ENCODE measurements at regions not wholly inside any gene's neighbourhood (a gene's known extent, or its start where the extent isn't known, plus 50 kb on each side); places are given as distances from the start of the nearest gene placed in this dataset.

GRCh38 chr1:209277662-209278061, 305.9 kb upstream of the CAMK1G start:
- Histone ChIP-seq H3F3A (ENCODE audit: low read depth) (no peaks in the 10 kb centered on the region), H3K4me3 (ENCODE audit: low read length, poor library complexity, severe bottlenecking) (no peak overlapping the region), H2AFZ (ENCODE audit: low read length) (no peak overlapping the region), H3K27me3 (ENCODE audit: insufficient read depth, low read length, poor library complexity, severe bottlenecking) (no peaks in the 10 kb centered on the region), H3K9me3 (ENCODE audit: insufficient read depth, low read depth, low read length) (0 out of 2 replicates have a peak, but pooled peaks cover 2% of the 10 kb centered on the region), H3K79me2 (ENCODE audit: insufficient read depth, low read length) (no peaks in the 10 kb centered on the region), H3K9ac (ENCODE audit: low read depth, low read length, poor library complexity, severe bottlenecking) (no peak overlapping the region), H3K36me3 (ENCODE audit: insufficient read depth, low read length) (no peaks in the 10 kb centered on the region), H3K4me1 (ENCODE audit: insufficient read depth, low read length, poor library complexity, severe bottlenecking) (no peaks in the 10 kb centered on the region), H3K4me2 (ENCODE audit: low read depth, low read length, poor library complexity, severe bottlenecking) (no peak overlapping the region), H4K20me1 (ENCODE audit: insufficient read depth, low read length, poor library complexity, severe bottlenecking) (no peaks in the 10 kb centered on the region), H3K9me2 (replicated peaks; ENCODE audit: low read depth, low read length) (no peaks in the 10 kb centered on the region)
- TF ChIP-seq EZH2phosphoT487 (IDR thresholded peaks at IDR 0.05; ENCODE audit: borderline replicate concordance) (no peak), CTCF (conservative IDR thresholded peaks at IDR 0.05; ENCODE audit: low read length) (no peak)

GRCh38 chr1:209291715-209292114, 291.8 kb upstream of the CAMK1G start:
- no peak overlapping the region for H2AFZ ChIP-seq (ENCODE audit: low read length)
- no peak overlapping the region for H3K4me3 ChIP-seq (ENCODE audit: low read length, poor library complexity, severe bottlenecking)
- TF ChIP-seq EZH2phosphoT487 (IDR thresholded peaks at IDR 0.05; ENCODE audit: borderline replicate concordance) (no peak), CTCF (conservative IDR thresholded peaks at IDR 0.05; ENCODE audit: low read length) (no peak)
- no peaks in the 10 kb centered on the region for H4K20me1 ChIP-seq (ENCODE audit: insufficient read depth, low read length, poor library complexity, severe bottlenecking)
- H3K9me3 ChIP-seq (ENCODE audit: insufficient read depth, low read depth, low read length) = no peaks in the 10 kb centered on the region
- H3K9ac ChIP-seq (ENCODE audit: low read depth, low read length, poor library complexity, severe bottlenecking) = no peak overlapping the region
- H3K27me3 ChIP-seq (ENCODE audit: insufficient read depth, low read length, poor library complexity, severe bottlenecking) = no peaks in the 10 kb centered on the region
- no peaks in the 10 kb centered on the region for H3K9me2 ChIP-seq (replicated peaks; ENCODE audit: low read depth, low read length)
- H3F3A ChIP-seq (ENCODE audit: low read depth) = no peaks in the 10 kb centered on the region
- H3K4me1 ChIP-seq (ENCODE audit: insufficient read depth, low read length, poor library complexity, severe bottlenecking) = no peaks in the 10 kb centered on the region
- no peaks in the 10 kb centered on the region for H3K36me3 ChIP-seq (ENCODE audit: insufficient read depth, low read length)
- no peak overlapping the region for H3K4me2 ChIP-seq (ENCODE audit: low read depth, low read length, poor library complexity, severe bottlenecking)
- H3K79me2 ChIP-seq (ENCODE audit: insufficient read depth, low read length) = no peaks in the 10 kb centered on the region

- no peak overlapping the region for H3K4me2 ChIP-seq (ENCODE audit: low read depth, low read length, poor library complexity, severe bottlenecking)
- H3K36me3 ChIP-seq (ENCODE audit: insufficient read depth, low read length) = no peaks in the 10 kb centered on the region
- TF ChIP-seq EZH2phosphoT487 (IDR thresholded peaks at IDR 0.05; ENCODE audit: borderline replicate concordance) (no peak), CTCF (conservative IDR thresholded peaks at IDR 0.05; ENCODE audit: low read length) (no peak)
- no peak overlapping the region for H3K4me3 ChIP-seq (ENCODE audit: low read length, poor library complexity, severe bottlenecking)
- no peaks in the 10 kb centered on the region for H3K4me1 ChIP-seq (ENCODE audit: insufficient read depth, low read length, poor library complexity, severe bottlenecking)
- no peaks in the 10 kb centered on the region for H3F3A ChIP-seq (ENCODE audit: low read depth)
- no peaks in the 10 kb centered on the region for H3K9me3 ChIP-seq (ENCODE audit: insufficient read depth, low read depth, low read length)
- H3K9me2 ChIP-seq (replicated peaks; ENCODE audit: low read depth, low read length) = no peaks in the 10 kb centered on the region
- H4K20me1 ChIP-seq (ENCODE audit: insufficient read depth, low read length, poor library complexity, severe bottlenecking) = no peaks in the 10 kb centered on the region
- H2AFZ ChIP-seq (ENCODE audit: low read length) = no peak overlapping the region
- no peaks in the 10 kb centered on the region for H3K79me2 ChIP-seq (ENCODE audit: insufficient read depth, low read length)
- H3K9ac ChIP-seq (ENCODE audit: low read depth, low read length, poor library complexity, severe bottlenecking) = no peak overlapping the region
- no peaks in the 10 kb centered on the region for H3K27me3 ChIP-seq (ENCODE audit: insufficient read depth, low read length, poor library complexity, severe bottlenecking)
These were observed 280.5 kb upstream of the CAMK1G start for GRCh38 chr1:209302779-209303568.

Measured in Loucy (cell line).